HUES48 (cell line): ENCODE measurements at regions not wholly inside any gene's neighbourhood (a gene's known extent, or its start where the extent isn't known, plus 50 kb on each side); places are given as distances from the start of the nearest gene placed in this dataset.
"Not testable (repeated sequence)": the region's sequence is repeated elsewhere in the genome, so short reads cannot be mapped to it uniquely, and the experiment has no call there.

Experiments used
- H3K27ac ChIP-seq: one replicate; pipeline ENCODE4 v1.7.0; 2013; ENCODE audit warnings: low read depth, low read length, inconsistent platforms
- H3K27me3 ChIP-seq: 2 replicates; pipeline ENCODE4 v1.6.1; 2013; ENCODE audit warnings: mild to moderate bottlenecking, low read length; ENCODE audit not compliant: control insufficient read depth, insufficient read depth
- H3K36me3 ChIP-seq: 2 replicates; pipeline ENCODE4 v1.6.1; 2013; ENCODE audit warnings: low read length; ENCODE audit not compliant: control insufficient read depth, insufficient read depth
- H3K4me1 ChIP-seq: 2 replicates; pipeline ENCODE4 v1.6.1; 2013; ENCODE audit warnings: mild to moderate bottlenecking, low read length; ENCODE audit not compliant: control insufficient read depth, insufficient read depth
- H3K4me3 ChIP-seq: 2 replicates; pipeline ENCODE4 v1.5.1; 2013; ENCODE audit warnings: mild to moderate bottlenecking, low read depth, low read length
- H3K9ac ChIP-seq: 2 replicates; pipeline ENCODE4 v1.6.1; 2013; ENCODE audit warnings: mild to moderate bottlenecking, low read depth, low read length, moderate library complexity
- H3K9me3 ChIP-seq: 2 replicates; pipeline ENCODE4 v1.6.1; 2013; ENCODE audit warnings: low read length; ENCODE audit not compliant: control insufficient read depth, insufficient read depth

DNA sequence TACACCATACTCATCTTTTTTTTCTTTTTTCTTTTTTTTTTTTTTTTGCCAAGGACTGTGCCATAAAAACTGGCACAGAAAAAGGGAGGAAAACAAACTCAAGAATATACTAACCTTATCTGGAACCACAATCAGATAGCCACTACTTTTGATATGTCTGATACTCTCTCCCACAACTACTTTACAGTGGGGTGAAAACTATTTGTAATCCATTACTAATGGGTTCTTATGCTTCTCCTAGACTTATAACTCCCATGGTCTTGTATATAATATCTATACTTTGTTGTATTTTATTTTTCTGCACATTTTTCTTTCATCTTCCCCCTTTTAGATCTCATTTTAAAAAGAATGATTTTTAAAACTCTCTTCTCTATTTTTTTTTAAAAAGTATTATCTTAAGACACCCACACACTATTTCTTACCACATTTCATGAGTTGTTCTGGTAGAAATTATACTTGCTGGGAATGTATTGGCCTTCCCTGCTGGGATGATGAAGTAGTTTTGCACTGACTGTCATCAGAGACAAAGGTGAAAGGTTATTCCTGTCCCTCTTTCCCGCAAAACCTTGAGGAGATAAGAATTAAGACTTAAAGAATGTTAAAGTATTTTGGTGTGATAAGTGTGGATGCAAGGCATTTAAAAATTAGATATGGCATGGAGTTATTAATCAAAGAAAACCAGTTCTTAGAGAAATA lies 146.7 kb upstream of the KLF12 start:
- Histone ChIP-seq H3K27me3 (no peaks in the 10 kb centered on the region), H3K4me1 (no peaks in the 10 kb centered on the region; the same call in 1 of the 2 replicates), H3K36me3 (no peaks in the 10 kb centered on the region), H3K9me3 (no peaks in the 10 kb centered on the region), H3K4me3 (no peak overlapping the region), H3K27ac (no peak overlapping the region), H3K9ac (no peak overlapping the region)

DNA sequence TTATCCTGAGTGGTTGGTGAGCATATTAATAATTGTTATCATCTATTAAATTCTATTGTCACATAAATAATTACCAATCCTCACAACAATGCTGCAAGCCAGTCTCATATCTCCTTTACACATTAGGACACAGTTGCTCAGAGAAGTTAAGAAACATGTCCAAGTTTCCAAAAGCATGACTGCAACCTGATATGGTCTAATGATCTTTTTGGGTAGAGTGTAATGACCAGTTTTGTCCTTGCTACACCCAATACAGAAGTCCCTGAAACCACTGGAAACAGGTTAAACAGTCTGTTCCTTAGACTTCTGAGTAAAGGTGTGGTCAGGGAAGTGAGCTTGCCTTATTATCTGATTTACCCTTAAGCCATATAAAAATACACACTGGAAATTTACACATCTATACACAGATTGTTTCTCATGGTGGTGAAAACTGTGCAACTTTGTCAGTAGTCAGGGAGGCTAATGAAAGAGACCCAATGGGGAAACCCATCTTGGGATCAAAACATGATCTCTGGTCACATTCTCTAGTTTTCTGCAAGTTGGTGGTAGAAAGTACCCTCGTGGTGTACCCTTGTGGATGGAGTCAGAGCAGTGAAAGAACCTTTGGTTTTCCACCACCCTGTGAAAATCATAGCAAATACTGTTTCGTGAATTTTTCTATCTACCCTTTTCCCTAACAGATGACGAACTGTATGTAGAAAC lies 146.0 kb upstream of the KLF12 start:
- Histone ChIP-seq H3K4me3 (no peak overlapping the region), H3K9me3 (no peaks in the 10 kb centered on the region), H3K4me1 (no peaks in the 10 kb centered on the region; the same call in 1 of the 2 replicates), H3K27ac (no peak overlapping the region), H3K9ac (no peak overlapping the region), H3K36me3 (no peaks in the 10 kb centered on the region), H3K27me3 (no peaks in the 10 kb centered on the region)

DNA sequence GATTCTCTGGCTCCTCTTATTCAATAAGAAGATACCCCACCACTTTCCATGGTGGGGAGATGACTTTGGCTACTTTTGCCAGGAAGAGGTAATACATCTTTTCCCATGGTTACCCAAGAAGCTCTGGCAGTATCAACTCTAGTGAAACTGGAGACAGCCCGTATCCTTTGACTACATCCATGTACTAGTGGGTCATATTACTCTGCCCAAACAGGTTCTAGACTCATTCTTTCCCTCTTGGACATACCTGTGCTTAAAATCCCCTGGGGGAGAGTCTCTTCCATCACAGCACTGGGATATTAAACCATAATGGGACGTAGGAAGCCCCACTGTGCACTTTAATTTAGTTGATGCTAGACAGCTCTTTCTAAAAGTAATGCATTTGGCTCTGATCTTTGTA lies 144.7 kb upstream of the KLF12 start:
- Histone ChIP-seq H3K9me3 (no peaks in the 10 kb centered on the region), H3K4me1 (no peaks in the 10 kb centered on the region; the same call in 1 of the 2 replicates), H3K27ac (no peak overlapping the region), H3K4me3 (no peak overlapping the region), H3K36me3 (no peaks in the 10 kb centered on the region), H3K27me3 (no peaks in the 10 kb centered on the region), H3K9ac (no peak overlapping the region)

DNA sequence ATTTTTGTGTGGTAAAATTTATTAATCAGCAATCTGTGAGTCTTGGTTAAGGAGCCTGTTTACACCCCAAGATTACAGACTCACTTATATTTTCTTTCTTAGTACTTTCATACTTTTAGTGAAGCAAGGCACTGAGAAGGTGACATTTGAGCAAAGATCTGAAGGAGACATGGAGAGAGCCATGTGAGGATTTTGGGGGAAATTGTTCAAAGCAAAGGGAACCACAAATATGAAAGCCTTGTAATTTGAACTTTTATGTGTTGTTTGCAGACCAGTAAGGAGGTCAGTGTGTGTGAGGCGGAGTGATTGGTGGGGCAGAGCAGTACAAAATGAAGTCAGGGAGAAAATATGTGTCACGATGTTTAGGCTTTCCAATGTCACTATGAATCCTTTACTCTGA lies 140.7 kb upstream of the KLF12 start:
- Histone ChIP-seq H3K27me3 (no peaks in the 10 kb centered on the region), H3K9me3 (no peaks in the 10 kb centered on the region; the same call in none of the 2 replicates), H3K4me1 (no peaks in the 10 kb centered on the region), H3K27ac (no peak overlapping the region), H3K36me3 (no peaks in the 10 kb centered on the region), H3K9ac (no peak overlapping the region), H3K4me3 (no peak overlapping the region)

DNA sequence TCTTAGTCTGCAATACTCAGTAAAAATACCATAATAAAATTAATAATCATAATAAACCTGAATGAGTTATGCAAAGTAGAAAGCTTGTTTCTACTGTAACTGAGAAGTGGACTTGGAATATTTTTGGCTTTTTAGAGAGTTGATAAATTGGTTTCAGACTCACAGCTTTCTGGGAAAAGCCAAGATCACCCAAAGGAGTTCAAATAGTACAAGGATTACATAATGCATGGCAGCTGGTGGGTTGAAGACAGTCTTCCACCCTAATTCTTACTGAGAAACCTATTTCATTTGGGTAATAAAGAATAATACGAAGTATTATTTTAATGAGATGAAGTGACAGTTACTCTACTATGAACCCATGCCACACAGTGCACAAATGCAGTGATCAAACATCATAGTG lies 139.4 kb upstream of the KLF12 start:
- no peaks in the 10 kb centered on the region for H3K27me3 ChIP-seq
- H3K9me3 ChIP-seq: no peaks in the 10 kb centered on the region; the same call in none of the 2 replicates
- no peaks in the 10 kb centered on the region for H3K36me3 ChIP-seq
- H3K4me3 ChIP-seq: no peak overlapping the region
- no peak overlapping the region for H3K9ac ChIP-seq
- H3K4me1 ChIP-seq: no peaks in the 10 kb centered on the region
- H3K27ac ChIP-seq: no peak overlapping the region

DNA sequence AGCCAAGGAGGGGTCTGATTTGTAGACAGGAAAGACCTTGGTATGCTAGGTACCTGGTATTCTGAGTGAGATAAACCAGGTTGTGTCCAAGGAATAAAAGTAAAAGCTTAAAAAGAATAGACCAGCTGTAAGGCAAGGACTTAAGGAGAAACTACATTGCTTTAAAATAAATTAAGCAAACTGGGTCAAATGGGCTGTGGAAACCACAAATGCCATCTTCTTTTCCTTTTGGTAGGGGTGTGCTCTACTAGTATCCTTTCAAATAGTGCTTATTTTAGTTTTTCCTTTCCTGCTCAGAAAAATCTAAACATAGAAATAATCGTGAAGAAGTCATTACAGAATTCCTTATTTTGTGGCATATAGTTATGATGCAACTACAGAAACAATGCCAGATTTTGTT lies 138.6 kb upstream of the KLF12 start:
- H3K27me3 ChIP-seq: no peaks in the 10 kb centered on the region
- H3K36me3 ChIP-seq: no peaks in the 10 kb centered on the region
- no peak overlapping the region for H3K4me3 ChIP-seq
- H3K9me3 ChIP-seq: no peaks in the 10 kb centered on the region; the same call in none of the 2 replicates
- H3K4me1 ChIP-seq: no peaks in the 10 kb centered on the region
- no peak overlapping the region for H3K9ac ChIP-seq
- H3K27ac ChIP-seq: no peak overlapping the region

DNA sequence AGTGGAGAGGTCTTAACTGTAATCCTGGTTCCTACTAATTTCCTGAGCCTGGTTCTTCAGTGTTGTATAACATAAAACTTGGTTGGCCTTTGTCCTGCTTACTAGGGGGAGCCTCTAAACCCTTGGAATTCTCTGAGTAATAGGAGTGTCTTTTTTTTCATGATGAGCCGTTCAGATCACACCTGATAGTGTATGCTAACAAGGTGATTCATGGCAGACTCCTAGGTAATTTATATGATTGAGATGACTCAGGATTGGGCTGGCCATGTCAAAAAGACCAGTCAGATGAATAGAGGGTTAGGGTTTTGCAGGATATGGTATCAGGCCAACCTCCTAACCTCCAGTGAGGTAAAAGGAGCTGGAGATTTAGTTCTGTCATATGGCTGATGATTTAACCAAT lies 135.8 kb upstream of the KLF12 start:
- H3K9me3 ChIP-seq: no peaks in the 10 kb centered on the region; the same call in none of the 2 replicates
- no peak overlapping the region for H3K27ac ChIP-seq
- no peak overlapping the region for H3K9ac ChIP-seq
- H3K36me3 ChIP-seq: no peaks in the 10 kb centered on the region
- H3K4me1 ChIP-seq: no peaks in the 10 kb centered on the region
- no peaks in the 10 kb centered on the region for H3K27me3 ChIP-seq
- H3K4me3 ChIP-seq: no peak overlapping the region

DNA sequence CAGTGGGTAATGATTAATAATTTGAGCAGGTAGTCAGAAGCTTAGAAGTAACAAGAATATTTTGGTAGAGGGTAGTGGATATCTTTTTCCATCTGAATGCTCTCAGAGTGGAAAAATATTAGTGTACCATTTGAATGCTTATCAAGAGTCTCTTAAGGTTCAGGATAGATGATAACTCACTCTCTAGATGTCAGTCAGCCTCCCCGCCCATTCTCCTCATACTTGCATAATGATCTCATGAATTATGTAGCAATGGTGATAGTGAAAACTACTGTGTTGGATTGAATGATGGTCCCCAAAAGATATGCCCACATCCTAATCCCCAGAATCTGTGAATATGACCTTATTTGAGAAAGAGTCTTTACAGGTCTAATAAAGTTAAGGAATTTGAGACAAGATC lies 132.7 kb upstream of the KLF12 start:
- no peaks in the 10 kb centered on the region for H3K27me3 ChIP-seq
- no peak overlapping the region for H3K4me3 ChIP-seq
- no peak overlapping the region for H3K9ac ChIP-seq
- no peaks in the 10 kb centered on the region; the same call in none of the 2 replicates for H3K9me3 ChIP-seq
- H3K27ac ChIP-seq: no peak overlapping the region
- H3K36me3 ChIP-seq: no peaks in the 10 kb centered on the region
- no peaks in the 10 kb centered on the region for H3K4me1 ChIP-seq

DNA sequence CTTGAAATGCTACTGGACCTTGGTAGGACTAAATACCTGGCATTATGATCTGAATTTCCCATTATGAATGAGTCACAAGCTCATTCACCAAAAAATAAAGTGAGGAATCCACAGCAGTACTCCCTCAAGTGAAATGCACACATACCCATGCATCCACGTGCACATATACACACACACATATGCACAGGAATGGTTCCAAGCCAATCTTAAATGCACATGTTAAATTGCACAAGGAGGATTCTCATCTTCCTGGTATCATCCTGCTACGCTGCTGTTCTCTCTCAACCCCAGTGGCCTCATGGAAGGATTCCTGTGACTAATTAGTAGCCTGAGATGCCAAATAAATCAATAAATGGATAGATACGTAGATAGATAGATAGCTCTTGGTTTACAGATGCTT lies 132.1 kb upstream of the KLF12 start:
- Histone ChIP-seq H3K27me3 (no peaks in the 10 kb centered on the region), H3K9ac (no peak overlapping the region), H3K4me3 (no peak overlapping the region)

DNA sequence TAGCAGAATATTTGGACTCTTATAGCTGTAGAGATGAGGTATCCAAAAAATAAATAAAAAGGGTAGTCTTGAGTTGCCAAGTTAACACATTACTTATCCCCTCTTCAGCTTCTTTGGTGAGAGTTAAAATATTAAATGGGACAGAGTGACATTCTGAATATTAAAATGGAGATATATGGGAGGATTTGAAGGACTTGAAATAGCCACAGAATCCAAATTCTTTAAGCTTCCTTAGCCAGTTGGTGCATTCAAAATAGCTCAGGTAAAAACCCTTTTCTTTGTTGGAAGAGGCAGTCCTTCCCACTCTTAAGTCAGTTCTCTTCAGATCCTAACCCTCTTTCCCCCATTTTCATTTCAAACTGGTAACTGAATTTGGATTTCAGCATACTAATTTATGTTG lies 130.1 kb upstream of the KLF12 start:
- H3K27me3 ChIP-seq: no peaks in the 10 kb centered on the region
- no peak overlapping the region for H3K4me3 ChIP-seq
- no peaks in the 10 kb centered on the region for H3K4me1 ChIP-seq
- no peak overlapping the region for H3K27ac ChIP-seq
- no peaks in the 10 kb centered on the region for H3K36me3 ChIP-seq
- no peak overlapping the region for H3K9ac ChIP-seq
- no peaks in the 10 kb centered on the region for H3K9me3 ChIP-seq

More for the DNA sequence above, 132.1 kb upstream of the KLF12 start:
- H3K27ac ChIP-seq: no peak overlapping the region
- no peaks in the 10 kb centered on the region for H3K9me3 ChIP-seq
- H3K4me1 ChIP-seq: no peaks in the 10 kb centered on the region
- no peaks in the 10 kb centered on the region for H3K36me3 ChIP-seq

DNA sequence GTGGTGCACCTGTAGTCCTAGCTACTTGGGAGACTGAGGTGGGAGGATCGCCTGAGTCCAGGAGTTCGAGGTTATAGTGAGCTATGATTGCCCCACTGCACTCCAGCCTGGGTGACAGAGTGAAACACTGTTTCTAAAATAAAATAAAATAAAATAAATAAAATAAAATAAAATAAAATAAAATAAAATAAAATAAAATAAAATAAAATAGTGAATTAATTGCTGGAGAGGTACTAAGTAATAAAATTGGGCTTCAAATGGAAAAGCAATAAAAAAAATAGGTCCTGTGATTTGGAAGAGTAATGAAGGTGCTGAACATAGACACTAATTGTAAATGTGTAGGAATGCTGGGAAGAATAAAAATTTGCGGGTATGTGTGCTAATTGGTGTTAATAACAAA lies 126.2 kb upstream of the KLF12 start:
- not testable (repeated sequence) for H3K36me3 ChIP-seq, H3K4me3 ChIP-seq, H3K27me3 ChIP-seq, H3K27ac ChIP-seq, H3K4me1 ChIP-seq, H3K9ac ChIP-seq, H3K9me3 ChIP-seq
